OCI-LY3 (cell line): ENCODE measurements at regions not wholly inside any gene's neighbourhood (a gene's known extent, or its start where the extent isn't known, plus 50 kb on each side); places are given as distances from the start of the nearest gene placed in this dataset.

Experiments used
- CTCF ChIP-seq: fragments of 200-600, 300-600 bp; sonication (generic); IDR thresholded peaks from 2 replicates; pipeline ENCODE4 v1.5.1; 2014; ENCODE audit warnings: antibody characterized with exemption, low read length, low read depth
- EZH2phosphoT487 ChIP-seq: fragments of 200-600 bp; shearing (Covaris generic); IDR thresholded peaks from 2 replicates; pipeline ENCODE4 v1.6.1; 2018; ENCODE audit warnings: antibody characterized with exemption, mixed run types, low read depth

DNA sequence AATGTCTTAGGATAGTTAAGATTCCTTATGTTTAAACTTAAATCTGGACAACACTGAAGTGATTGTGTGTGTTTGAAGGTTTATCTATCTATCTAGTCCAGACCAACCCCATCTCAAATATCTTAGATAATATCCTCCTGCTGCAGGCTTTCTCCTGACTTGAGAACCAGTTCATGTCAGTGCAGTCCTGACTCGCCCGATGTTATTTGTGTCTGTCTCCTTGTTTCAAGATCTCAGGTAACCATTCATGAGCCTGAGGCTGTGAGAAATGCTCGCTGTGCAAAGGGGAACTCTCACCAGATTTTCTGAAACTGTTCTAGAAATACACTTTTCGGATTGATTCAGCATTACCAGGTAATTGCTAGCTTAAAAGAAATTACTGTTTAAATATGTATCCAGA lies 356.2 kb downstream of the SNAPC1 start:
- TF ChIP-seq EZH2phosphoT487: no peak
- no peak for TF ChIP-seq CTCF
